ENCODE measurements at regions not wholly inside any gene's neighbourhood (a gene's known extent, or its start where the extent isn't known, plus 50 kb on each side); places are given as distances from the start of the nearest gene placed in this dataset.
"Not testable (repeated sequence)": the region's sequence is repeated elsewhere in the genome, so short reads cannot be mapped to it uniquely, and the experiment has no call there.

DNA sequence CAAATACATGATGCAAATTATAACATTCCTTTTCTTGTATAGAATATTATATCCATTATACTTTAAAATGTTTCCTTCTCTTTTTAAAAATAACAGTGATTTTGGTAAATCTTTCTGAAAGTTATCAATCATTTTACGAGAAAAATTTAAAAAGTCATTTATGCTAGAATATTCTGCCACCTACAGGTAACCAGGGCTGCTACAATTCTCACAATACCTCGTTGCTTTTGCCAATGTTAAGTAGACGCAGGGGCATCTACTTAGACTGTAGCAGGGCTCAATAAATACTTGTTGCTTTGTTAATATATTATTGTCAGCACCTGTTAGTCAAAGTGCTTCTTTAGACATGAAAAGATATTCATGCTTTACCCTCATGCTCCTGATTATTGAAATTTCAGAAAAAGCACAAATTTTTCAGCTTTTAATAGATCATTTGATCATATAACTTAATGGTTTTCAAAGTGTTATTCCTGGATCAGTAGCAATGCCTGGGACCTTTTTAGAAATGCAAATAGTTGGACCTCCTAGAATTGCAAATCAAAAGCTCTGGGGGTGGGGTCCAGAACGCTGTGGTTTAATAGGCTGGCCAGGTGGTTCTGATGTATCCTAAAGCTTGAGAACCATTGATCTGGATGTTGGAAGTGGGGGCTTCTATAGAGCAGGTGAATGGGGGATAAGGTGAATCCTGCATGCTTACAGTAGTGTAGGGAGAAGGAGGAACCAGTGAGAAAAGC, 223.6 kb upstream of the PDZRN3 start:
- peak in 4 of 6 donors; percentile 13 to 80 (median 42) for DNase-seq (ENCODE audit: low read depth in 4 of 6, low spot score in 6 of 6)
- no peaks in the 10 kb centered on the region for H3K4me1 ChIP-seq (ENCODE audit: control insufficient read depth, insufficient read depth, low read length)
- no peaks in the 10 kb centered on the region for H3K36me3 ChIP-seq (ENCODE audit: control insufficient read depth, insufficient read depth, low read length)
- H3K27ac ChIP-seq (ENCODE audit: low read depth, low read length): no peak overlapping the region
- WGBS (ENCODE audit: insufficient coverage): 56% methylated on average over 1 of the region's 4 CpGs
- H3K4me3 ChIP-seq (ENCODE audit: low read depth, low read length): no peak overlapping the region
- no peaks in the 10 kb centered on the region for H3K27me3 ChIP-seq (ENCODE audit: control insufficient read depth, insufficient read depth, low read length)
- H3K9me3 ChIP-seq (ENCODE audit: control insufficient read depth, insufficient read depth, low read length): no peaks in the 10 kb centered on the region

DNA sequence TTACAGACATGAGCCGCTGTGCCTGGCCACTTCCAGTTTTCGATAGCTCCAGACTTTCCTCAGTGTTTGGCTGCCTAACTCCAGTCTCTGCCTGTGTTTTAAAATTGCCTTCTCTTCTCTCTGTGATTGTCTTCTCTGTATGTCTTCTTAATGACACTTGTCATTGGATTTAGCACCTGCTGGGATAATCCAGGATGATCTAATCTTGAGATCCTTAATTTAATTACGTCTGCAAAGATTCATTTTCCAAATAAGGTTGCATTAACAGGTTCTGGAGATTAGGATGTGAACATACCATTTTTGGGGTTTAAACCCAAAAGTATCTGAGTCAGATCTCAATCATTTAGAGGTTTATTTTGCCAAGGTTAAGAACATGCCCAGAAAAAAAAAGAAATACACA, 222.2 kb upstream of the PDZRN3 start:
- DNase-seq (ENCODE audit: low read depth in 4 of 6, low spot score in 6 of 6): no peak
- no peaks in the 10 kb centered on the region for H3K4me1 ChIP-seq (ENCODE audit: control insufficient read depth, insufficient read depth, low read length)
- H3K27me3 ChIP-seq (ENCODE audit: control insufficient read depth, insufficient read depth, low read length): no peaks in the 10 kb centered on the region
- WGBS (ENCODE audit: insufficient coverage): 100% methylated on average over 2 of the region's 3 CpGs
- H3K27ac ChIP-seq (ENCODE audit: low read depth, low read length): no peak overlapping the region
- no peaks in the 10 kb centered on the region for H3K9me3 ChIP-seq (ENCODE audit: control insufficient read depth, insufficient read depth, low read length)
- H3K36me3 ChIP-seq (ENCODE audit: control insufficient read depth, insufficient read depth, low read length): no peaks in the 10 kb centered on the region
- H3K4me3 ChIP-seq (ENCODE audit: low read depth, low read length): no peak overlapping the region

DNA sequence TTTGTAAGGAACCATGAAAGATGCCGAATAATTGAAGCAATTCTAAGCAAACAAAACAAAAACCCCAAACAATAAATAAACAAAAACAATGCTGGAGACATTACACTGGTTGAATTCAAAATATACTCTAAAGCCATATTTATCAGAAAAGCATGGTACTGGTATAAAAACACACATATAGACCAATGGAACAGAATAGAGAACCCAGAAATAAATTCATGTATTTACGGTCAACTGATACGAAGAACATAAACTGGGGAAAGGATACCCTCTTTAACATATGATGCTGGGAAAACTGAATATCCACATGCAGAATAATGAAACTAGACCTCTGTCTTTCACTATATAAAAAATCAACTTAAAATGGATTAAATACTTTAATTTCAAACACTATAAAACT, 214.3 kb upstream of the PDZRN3 start:
- no peak overlapping the region for H3K4me3 ChIP-seq (ENCODE audit: low read depth, low read length)
- no CpG with 5 or more reads among the region's 3 CpGs for WGBS (ENCODE audit: insufficient coverage)
- no peaks in the 10 kb centered on the region for H3K27me3 ChIP-seq (ENCODE audit: control insufficient read depth, insufficient read depth, low read length)
- no peak for DNase-seq (ENCODE audit: low read depth in 4 of 6, low spot score in 6 of 6)
- no peaks in the 10 kb centered on the region for H3K36me3 ChIP-seq (ENCODE audit: control insufficient read depth, insufficient read depth, low read length)
- H3K4me1 ChIP-seq (ENCODE audit: control insufficient read depth, insufficient read depth, low read length): no peaks in the 10 kb centered on the region
- H3K9me3 ChIP-seq (ENCODE audit: control insufficient read depth, insufficient read depth, low read length): peaks cover 12% of the 10 kb centered on the region
- H3K27ac ChIP-seq (ENCODE audit: low read depth, low read length): no peak overlapping the region

DNA sequence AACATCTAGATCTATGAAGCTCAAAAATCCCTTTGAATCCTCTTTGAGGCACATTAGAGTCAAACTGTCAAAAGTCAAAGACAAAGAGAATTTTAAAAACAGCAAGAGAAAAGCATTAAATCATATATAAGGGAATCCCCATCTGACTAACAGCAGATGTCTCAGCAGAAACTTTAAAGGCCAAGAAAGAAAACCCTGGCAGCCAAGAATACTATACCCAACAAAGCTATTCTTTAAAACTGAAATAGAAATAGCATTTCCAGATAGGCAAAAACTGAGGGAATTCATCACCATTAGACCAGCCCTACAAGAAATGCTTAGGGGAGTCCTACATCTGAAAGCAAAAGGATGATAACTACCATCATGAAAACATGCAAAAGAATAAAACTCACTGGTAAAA, 211.2 kb upstream of the PDZRN3 start:
- Histone ChIP-seq H3K9me3 (ENCODE audit: control insufficient read depth, insufficient read depth, low read length) (peaks cover 12% of the 10 kb centered on the region), H3K27ac (ENCODE audit: low read depth, low read length) (no peak overlapping the region), H3K27me3 (ENCODE audit: control insufficient read depth, insufficient read depth, low read length) (no peaks in the 10 kb centered on the region), H3K4me1 (ENCODE audit: control insufficient read depth, insufficient read depth, low read length) (no peaks in the 10 kb centered on the region), H3K36me3 (ENCODE audit: control insufficient read depth, insufficient read depth, low read length) (no peaks in the 10 kb centered on the region), H3K4me3 (ENCODE audit: low read depth, low read length) (no peak overlapping the region)
- DNase-seq (ENCODE audit: low read depth in 4 of 6, low spot score in 6 of 6): no peak

DNA sequence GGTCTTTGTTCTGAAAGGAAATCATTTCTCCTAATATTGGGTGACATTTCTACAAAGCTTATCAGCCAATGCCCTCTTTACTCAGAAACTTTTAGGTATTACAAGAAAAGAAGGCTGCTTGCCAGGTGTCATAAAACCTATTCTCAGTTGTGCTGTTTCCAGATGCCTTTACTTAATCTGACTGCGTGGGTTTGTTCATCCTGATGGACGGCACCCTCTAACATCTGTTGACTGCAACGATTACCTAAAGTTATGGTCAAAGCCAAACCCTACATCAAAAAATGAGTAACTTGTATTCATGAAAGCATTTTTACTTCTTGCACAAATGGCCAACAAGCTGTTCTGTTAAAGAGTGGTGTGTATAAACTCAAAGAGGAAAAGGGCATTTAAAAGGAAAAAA, 207.7 kb upstream of the PDZRN3 start:
- no peaks in the 10 kb centered on the region for H3K36me3 ChIP-seq (ENCODE audit: control insufficient read depth, insufficient read depth, low read length)
- DNase-seq (ENCODE audit: low read depth in 4 of 6, low spot score in 6 of 6): peak in 1 of 6 donors; percentile 20
- H3K9me3 ChIP-seq (ENCODE audit: control insufficient read depth, insufficient read depth, low read length): peaks cover 12% of the 10 kb centered on the region
- H3K4me3 ChIP-seq (ENCODE audit: low read depth, low read length): no peak overlapping the region
- H3K27me3 ChIP-seq (ENCODE audit: control insufficient read depth, insufficient read depth, low read length): no peaks in the 10 kb centered on the region
- no peaks in the 10 kb centered on the region for H3K4me1 ChIP-seq (ENCODE audit: control insufficient read depth, insufficient read depth, low read length)
- WGBS (ENCODE audit: insufficient coverage): 90% methylated on average over 2 of the region's 3 CpGs
- H3K27ac ChIP-seq (ENCODE audit: low read depth, low read length): no peak overlapping the region

DNA sequence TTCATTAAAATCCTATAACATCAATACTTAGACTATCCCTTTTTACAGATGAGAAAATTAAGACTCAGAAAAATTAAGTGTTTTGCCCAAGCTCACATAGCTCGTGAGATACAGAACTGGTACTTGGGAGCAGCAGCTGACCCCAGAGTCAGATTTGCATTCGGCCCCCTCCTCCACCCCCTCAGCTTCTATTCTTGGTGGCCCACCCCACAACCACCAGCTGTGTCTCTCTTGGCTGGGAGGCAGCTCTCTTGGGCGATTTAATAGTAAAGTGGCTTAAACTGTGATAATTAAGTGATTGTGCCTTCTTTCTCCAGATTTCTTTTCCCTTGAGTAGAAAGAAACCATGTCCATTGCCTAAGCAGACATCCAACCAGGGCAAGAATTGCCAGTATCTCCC, 203.6 kb upstream of the PDZRN3 start:
- no peak for DNase-seq (ENCODE audit: low read depth in 4 of 6, low spot score in 6 of 6)
- no peaks in the 10 kb centered on the region for H3K9me3 ChIP-seq (ENCODE audit: control insufficient read depth, insufficient read depth, low read length)
- 50% methylated on average over 2 of the region's 3 CpGs for WGBS (ENCODE audit: insufficient coverage)

DNA sequence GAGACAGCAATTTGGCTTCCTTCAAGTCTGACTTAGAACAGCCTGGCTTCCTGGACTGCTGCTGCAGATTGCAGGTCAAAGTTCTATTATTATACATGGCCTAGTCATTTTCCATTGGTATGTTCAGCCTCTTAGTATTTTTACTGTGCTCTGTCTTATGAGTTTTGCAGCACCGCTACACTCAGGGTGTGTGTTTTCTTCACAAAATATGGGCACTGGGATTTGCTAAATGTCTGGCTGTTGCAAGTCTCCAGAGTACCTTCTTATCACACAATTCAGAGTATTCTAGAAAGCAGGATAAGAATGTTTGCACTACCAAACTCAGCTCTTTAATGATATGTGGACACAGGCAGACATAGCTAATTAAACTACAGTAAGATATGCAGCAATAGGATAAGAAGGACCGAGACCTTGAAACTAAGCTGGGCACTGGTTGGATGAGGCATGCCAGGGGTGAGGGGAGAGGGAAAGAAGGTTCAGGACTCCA, 203.0 kb upstream of the PDZRN3 start:
- H3K36me3 ChIP-seq (ENCODE audit: control insufficient read depth, insufficient read depth, low read length): no peaks in the 10 kb centered on the region
- H3K4me3 ChIP-seq (ENCODE audit: low read depth, low read length): no peak overlapping the region
- no CpG with 5 or more reads among the region's 2 CpGs for WGBS (ENCODE audit: insufficient coverage)
- no peaks in the 10 kb centered on the region for H3K4me1 ChIP-seq (ENCODE audit: control insufficient read depth, insufficient read depth, low read length)
- H3K27ac ChIP-seq (ENCODE audit: low read depth, low read length): no peak overlapping the region
- H3K9me3 ChIP-seq (ENCODE audit: control insufficient read depth, insufficient read depth, low read length): no peaks in the 10 kb centered on the region
- DNase-seq (ENCODE audit: low read depth in 4 of 6, low spot score in 6 of 6): peak in 1 of 6 donors; percentile 5
- no peaks in the 10 kb centered on the region for H3K27me3 ChIP-seq (ENCODE audit: control insufficient read depth, insufficient read depth, low read length)

More for the DNA sequence above, 203.6 kb upstream of the PDZRN3 start:
- Histone ChIP-seq H3K4me3 (ENCODE audit: low read depth, low read length) (no peak overlapping the region), H3K4me1 (ENCODE audit: control insufficient read depth, insufficient read depth, low read length) (no peaks in the 10 kb centered on the region), H3K27me3 (ENCODE audit: control insufficient read depth, insufficient read depth, low read length) (no peaks in the 10 kb centered on the region), H3K36me3 (ENCODE audit: control insufficient read depth, insufficient read depth, low read length) (no peaks in the 10 kb centered on the region), H3K27ac (ENCODE audit: low read depth, low read length) (no peak overlapping the region)

DNA sequence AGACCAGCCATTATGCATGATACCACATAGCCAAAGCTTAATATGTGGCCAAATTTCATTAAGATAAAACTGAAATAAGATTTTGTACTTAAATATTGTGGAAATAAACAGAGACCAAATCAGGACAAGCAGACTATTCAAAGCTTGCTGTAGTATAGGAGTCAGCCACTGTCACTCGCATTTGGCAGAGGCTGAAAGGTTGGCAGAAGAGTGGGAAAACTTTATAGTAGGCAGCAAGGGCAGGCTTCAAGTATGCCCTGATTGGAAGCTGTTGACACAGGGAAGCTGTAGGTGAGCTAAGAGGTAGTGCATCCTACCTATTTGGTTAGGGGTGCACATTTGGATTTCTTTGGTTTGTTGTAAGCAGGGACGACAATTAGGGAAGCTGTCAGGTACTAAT, 202.5 kb upstream of the PDZRN3 start:
- Histone ChIP-seq H3K4me3 (ENCODE audit: low read depth, low read length) (no peak overlapping the region), H3K36me3 (ENCODE audit: control insufficient read depth, insufficient read depth, low read length) (no peaks in the 10 kb centered on the region), H3K27ac (ENCODE audit: low read depth, low read length) (no peak overlapping the region), H3K4me1 (ENCODE audit: control insufficient read depth, insufficient read depth, low read length) (no peaks in the 10 kb centered on the region), H3K27me3 (ENCODE audit: control insufficient read depth, insufficient read depth, low read length) (no peaks in the 10 kb centered on the region), H3K9me3 (ENCODE audit: control insufficient read depth, insufficient read depth, low read length) (no peaks in the 10 kb centered on the region)
- 78% methylated on average over 2 of the region's 2 CpGs for WGBS (ENCODE audit: insufficient coverage)
- DNase-seq (ENCODE audit: low read depth in 4 of 6, low spot score in 6 of 6): peak in 1 of 6 donors; percentile 10

DNA sequence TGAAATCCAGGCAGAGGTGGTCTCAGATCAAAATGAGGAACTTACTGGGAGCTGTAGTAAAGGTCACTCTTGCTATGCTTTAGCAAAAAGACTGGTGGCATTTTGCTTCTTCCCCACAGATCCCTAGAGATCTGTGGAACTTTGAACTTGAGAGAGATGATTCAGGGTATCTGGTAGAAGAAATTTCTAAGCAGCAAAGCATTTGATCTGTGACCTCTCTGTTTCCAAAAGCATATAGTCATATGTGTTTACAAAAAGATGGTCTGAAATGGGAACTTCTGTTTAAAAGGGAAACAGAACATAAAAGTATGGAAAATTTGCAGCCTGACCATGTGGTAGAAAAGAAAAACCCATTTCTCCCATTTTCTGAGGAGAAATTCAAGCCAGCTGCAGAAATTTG, 196.2 kb upstream of the PDZRN3 start:
- not testable (repeated sequence) for H3K36me3 ChIP-seq (ENCODE audit: control insufficient read depth, insufficient read depth, low read length); H3K27me3 ChIP-seq (ENCODE audit: control insufficient read depth, insufficient read depth, low read length); DNase-seq (ENCODE audit: low read depth in 4 of 6, low spot score in 6 of 6); H3K4me3 ChIP-seq (ENCODE audit: low read depth, low read length); H3K9me3 ChIP-seq (ENCODE audit: control insufficient read depth, insufficient read depth, low read length); H3K4me1 ChIP-seq (ENCODE audit: control insufficient read depth, insufficient read depth, low read length); H3K27ac ChIP-seq (ENCODE audit: low read depth, low read length)

DNA sequence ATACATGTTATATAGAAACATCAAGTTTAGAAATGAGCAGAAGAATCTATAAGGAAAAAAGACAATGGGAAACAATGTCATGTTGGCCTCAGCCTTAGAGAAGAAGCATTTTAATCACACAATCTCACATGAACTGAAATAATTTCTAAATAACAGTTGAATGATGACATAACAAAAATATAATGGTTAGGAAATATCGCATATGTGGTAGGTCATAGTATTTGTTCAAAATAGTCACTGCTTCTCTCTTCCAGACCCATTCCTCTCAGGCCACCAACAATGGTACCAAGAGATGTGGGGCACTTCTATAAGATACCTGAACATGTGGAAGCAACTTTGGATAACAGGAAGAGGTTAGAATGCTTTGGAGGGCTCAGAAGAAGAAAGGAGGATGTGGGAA, 195.7 kb upstream of the PDZRN3 start:
- no peaks in the 10 kb centered on the region for H3K36me3 ChIP-seq (ENCODE audit: control insufficient read depth, insufficient read depth, low read length)
- no peak overlapping the region for H3K4me3 ChIP-seq (ENCODE audit: low read depth, low read length)
- no peaks in the 10 kb centered on the region for H3K27me3 ChIP-seq (ENCODE audit: control insufficient read depth, insufficient read depth, low read length)
- no peak for DNase-seq (ENCODE audit: low read depth in 4 of 6, low spot score in 6 of 6)
- H3K4me1 ChIP-seq (ENCODE audit: control insufficient read depth, insufficient read depth, low read length): no peaks in the 10 kb centered on the region
- WGBS (ENCODE audit: insufficient coverage): no CpG with 5 or more reads among the region's 1 CpG
- H3K27ac ChIP-seq (ENCODE audit: low read depth, low read length): no peak overlapping the region
- H3K9me3 ChIP-seq (ENCODE audit: control insufficient read depth, insufficient read depth, low read length): peaks cover 2% of the 10 kb centered on the region

Data from spinal cord (tissue), 9 donors.